ENCODE measurements at regions not wholly inside any gene's neighbourhood (a gene's known extent, or its start where the extent isn't known, plus 50 kb on each side); places are given as distances from the start of the nearest gene placed in this dataset.

- TF ChIP-seq CTCF (IDR thresholded peaks at IDR 0.05; ENCODE audit: low read length) = no peak
- TF ChIP-seq EZH2 (optimal IDR thresholded peaks at IDR 0.05; ENCODE audit: low read depth, low read length) = no peak
- no peak for TF ChIP-seq EZH2phosphoT487 (IDR thresholded peaks at IDR 0.05; ENCODE audit: low read length)
These were observed 81.8 kb upstream of the CTTNBP2 start for GRCh38 chr7:117955046-117955445.

Data from MM.1S (cell line).